ENCODE measurements at regions not wholly inside any gene's neighbourhood (a gene's known extent, or its start where the extent isn't known, plus 50 kb on each side); places are given as distances from the start of the nearest gene placed in this dataset.

GRCh38 chr21:28663754-28664153, 328.9 kb downstream of the LTN1 start:
- Histone ChIP-seq H3K27ac (no peak overlapping the region), H3K4me3 (no peak overlapping the region), H3K9me3 (no peaks in the 10 kb centered on the region), H3K27me3 (no peaks in the 10 kb centered on the region), H3K4me1 (no peaks in the 10 kb centered on the region), H3K36me3 (no peaks in the 10 kb centered on the region)
- intact Hi-C loops (cut with DNase I; ENCODE audit: low total_unique reads), result no loop called here
- in situ Hi-C loops (cut with MboI; ENCODE audit: low pct_ligation_motif_present in 1 of 4, low pct_unique_long_range_greater_than_20kb in 1 of 4, low sequenced_read_pairs in 3 of 4), result no loop called here
- no peak for DNase-seq
- TF ChIP-seq, protein P1, sequence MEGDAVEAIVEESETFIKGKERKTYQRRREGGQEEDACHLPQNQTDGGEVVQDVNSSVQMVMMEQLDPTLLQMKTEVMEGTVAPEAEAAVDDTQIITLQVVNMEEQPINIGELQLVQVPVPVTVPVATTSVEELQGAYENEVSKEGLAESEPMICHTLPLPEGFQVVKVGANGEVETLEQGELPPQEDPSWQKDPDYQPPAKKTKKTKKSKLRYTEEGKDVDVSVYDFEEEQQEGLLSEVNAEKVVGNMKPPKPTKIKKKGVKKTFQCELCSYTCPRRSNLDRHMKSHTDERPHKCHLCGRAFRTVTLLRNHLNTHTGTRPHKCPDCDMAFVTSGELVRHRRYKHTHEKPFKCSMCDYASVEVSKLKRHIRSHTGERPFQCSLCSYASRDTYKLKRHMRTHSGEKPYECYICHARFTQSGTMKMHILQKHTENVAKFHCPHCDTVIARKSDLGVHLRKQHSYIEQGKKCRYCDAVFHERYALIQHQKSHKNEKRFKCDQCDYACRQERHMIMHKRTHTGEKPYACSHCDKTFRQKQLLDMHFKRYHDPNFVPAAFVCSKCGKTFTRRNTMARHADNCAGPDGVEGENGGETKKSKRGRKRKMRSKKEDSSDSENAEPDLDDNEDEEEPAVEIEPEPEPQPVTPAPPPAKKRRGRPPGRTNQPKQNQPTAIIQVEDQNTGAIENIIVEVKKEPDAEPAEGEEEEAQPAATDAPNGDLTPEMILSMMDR (IDR thresholded peaks at IDR 0.05), result no peak
- no peak for TF ChIP-seq POLR2A (IDR thresholded peaks at IDR 0.05)
- no peak for TF ChIP-seq POLR2AphosphoS5 (IDR thresholded peaks at IDR 0.05)
- TF ChIP-seq EP300 (IDR thresholded peaks at IDR 0.05; ENCODE audit: low read depth), result no peak
- 78 to 80% methylated on average over 5 of the region's 5 CpGs for WGBS, 2 donors (ENCODE audit: low coverage in 1 of 2)

- Histone ChIP-seq H3K27me3 (no peaks in the 10 kb centered on the region), H3K27ac (no peak overlapping the region), H3K4me1 (no peaks in the 10 kb centered on the region), H3K4me3 (no peak overlapping the region), H3K9me3 (no peaks in the 10 kb centered on the region), H3K36me3 (no peaks in the 10 kb centered on the region)
- DNase-seq, result no peak
- WGBS, 2 donors (ENCODE audit: low coverage in 1 of 2), result 91 to 100% methylated on average over 1 to 4 of the region's 4 CpGs
- TF ChIP-seq POLR2AphosphoS5 (IDR thresholded peaks at IDR 0.05) (no peak), EP300 (IDR thresholded peaks at IDR 0.05; ENCODE audit: low read depth) (no peak), POLR2A (IDR thresholded peaks at IDR 0.05) (no peak)
- TF ChIP-seq, protein P1 (IDR thresholded peaks at IDR 0.05), result no peak
- intact Hi-C loops (cut with DNase I; ENCODE audit: low total_unique reads) (no loop called here), in situ Hi-C loops (cut with MboI; ENCODE audit: low pct_ligation_motif_present in 1 of 4, low pct_unique_long_range_greater_than_20kb in 1 of 4, low sequenced_read_pairs in 3 of 4) (no loop called here)
Measured at GRCh38 chr21:28663111-28663693, 329.5 kb downstream of the LTN1 start.

GRCh38 chr21:28657566-28657965, 335.1 kb downstream of the LTN1 start:
- DNase-seq, result no peak
- Histone ChIP-seq H3K9me3 (no peaks in the 10 kb centered on the region), H3K4me1 (no peaks in the 10 kb centered on the region), H3K27ac (no peak overlapping the region), H3K4me3 (no peak overlapping the region), H3K27me3 (no peaks in the 10 kb centered on the region), H3K36me3 (no peaks in the 10 kb centered on the region)
- in situ Hi-C loops (cut with MboI; ENCODE audit: low pct_ligation_motif_present in 1 of 4, low pct_unique_long_range_greater_than_20kb in 1 of 4, low sequenced_read_pairs in 3 of 4), result no loop called here
- intact Hi-C loops (cut with DNase I; ENCODE audit: low total_unique reads), result no loop called here
- TF ChIP-seq, protein P1 (IDR thresholded peaks at IDR 0.05), result no peak
- no peak for TF ChIP-seq POLR2A (IDR thresholded peaks at IDR 0.05)
- TF ChIP-seq EP300 (IDR thresholded peaks at IDR 0.05; ENCODE audit: low read depth), result no peak
- TF ChIP-seq POLR2AphosphoS5 (IDR thresholded peaks at IDR 0.05), result no peak

DNA sequence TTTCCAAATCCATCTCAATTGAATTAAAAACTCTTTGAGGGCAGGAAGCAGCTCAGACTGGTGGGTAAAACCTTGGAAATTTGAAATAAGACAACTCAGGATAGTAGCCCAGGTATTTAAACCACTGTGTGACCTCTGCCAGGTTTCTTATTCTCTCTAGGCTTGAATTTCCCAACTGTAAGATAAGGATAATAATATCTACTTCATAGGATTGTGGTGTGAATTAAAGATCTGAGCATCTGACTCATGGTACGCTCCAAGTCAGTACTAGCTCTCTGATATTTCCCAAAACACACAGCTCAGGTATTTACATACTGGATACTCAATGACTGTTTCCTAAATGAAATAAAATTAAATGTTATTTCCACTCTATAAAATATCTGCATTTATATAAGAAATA, 337.2 kb downstream of the LTN1 start:
- Histone ChIP-seq H3K9me3 (no peaks in the 10 kb centered on the region), H3K4me3 (no peak overlapping the region), H3K27ac (no peak overlapping the region), H3K36me3 (no peaks in the 10 kb centered on the region), H3K4me1 (no peaks in the 10 kb centered on the region), H3K27me3 (no peaks in the 10 kb centered on the region)
- DNase-seq, result no peak
- intact Hi-C loops (cut with DNase I; ENCODE audit: low total_unique reads) (no loop called here), in situ Hi-C loops (cut with MboI; ENCODE audit: low pct_ligation_motif_present in 1 of 4, low pct_unique_long_range_greater_than_20kb in 1 of 4, low sequenced_read_pairs in 3 of 4) (no loop called here)
- WGBS, 2 donors (ENCODE audit: low coverage in 1 of 2), result 90 to 100% methylated on average over 1 of the region's 1 CpG
- TF ChIP-seq POLR2AphosphoS5 (IDR thresholded peaks at IDR 0.05) (no peak), POLR2A (IDR thresholded peaks at IDR 0.05) (no peak), EP300 (IDR thresholded peaks at IDR 0.05; ENCODE audit: low read depth) (no peak)
- TF ChIP-seq, protein P1 (IDR thresholded peaks at IDR 0.05), result no peak

Data from transverse colon (tissue), 4 donors.